Middle frontal gyrus (tissue), 1 donor: ENCODE measurements at regions not wholly inside any gene's neighbourhood (a gene's known extent, or its start where the extent isn't known, plus 50 kb on each side); places are given as distances from the start of the nearest gene placed in this dataset.
"Not testable (repeated sequence)": the region's sequence is repeated elsewhere in the genome, so short reads cannot be mapped to it uniquely, and the experiment has no call there.

Experiments
- DNase-seq: peaks from one replicate; pipeline ENCODE4 v3.0.0-alpha.2; 2015; ENCODE audit warnings: low spot score; ENCODE audit errors: extremely low spot score

DNA sequence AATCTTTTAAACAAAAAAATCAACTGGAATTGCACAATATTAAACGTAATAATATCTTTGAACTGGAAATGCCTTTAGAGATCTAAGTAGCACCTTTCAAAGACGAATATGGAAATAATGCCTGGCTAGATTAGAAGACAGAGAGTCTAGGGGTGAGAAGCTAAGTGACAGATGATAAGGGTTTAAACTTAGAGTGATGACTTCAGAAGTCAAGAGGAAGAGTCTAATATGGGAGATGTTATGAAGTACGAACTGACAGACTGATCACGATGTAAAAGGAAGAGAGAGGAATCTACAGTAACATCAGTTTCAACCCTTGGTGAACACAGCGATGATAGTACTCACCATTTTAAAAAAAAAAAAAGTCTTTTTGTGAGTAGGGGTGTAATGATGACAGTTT is 57.9 kb downstream of the HINT1 start:
- no peak for DNase-seq

DNA sequence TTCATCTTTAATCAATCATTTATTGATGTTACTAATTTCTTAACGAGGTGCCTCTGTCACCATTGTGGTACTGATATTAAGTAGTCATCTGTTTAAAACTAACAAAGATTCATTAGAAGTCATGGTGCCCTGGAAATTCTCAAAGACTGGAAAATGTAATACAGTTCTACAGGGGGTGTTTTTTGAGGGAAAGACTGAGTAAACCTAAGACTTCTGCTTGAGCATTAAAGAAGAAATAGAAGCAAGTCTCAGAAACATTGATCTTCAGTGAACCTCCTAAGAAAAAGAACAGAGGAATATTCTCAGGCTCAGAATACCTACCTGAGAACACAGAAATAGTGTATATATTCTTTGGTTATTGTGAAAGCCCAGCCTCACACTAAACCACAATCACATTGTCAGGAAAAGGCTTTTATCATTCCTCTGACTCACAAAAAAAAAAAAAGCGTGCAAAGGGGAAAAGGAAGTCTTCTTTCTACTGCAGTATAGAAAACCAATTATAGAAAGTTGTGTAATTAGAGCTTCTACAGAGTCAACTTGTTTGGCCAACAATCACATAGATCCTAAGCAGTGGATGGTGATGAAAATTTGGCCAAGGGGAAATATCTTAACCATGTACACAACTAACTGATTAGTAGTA is 60.8 kb downstream of the HINT1 start:
- no peak for DNase-seq

DNA sequence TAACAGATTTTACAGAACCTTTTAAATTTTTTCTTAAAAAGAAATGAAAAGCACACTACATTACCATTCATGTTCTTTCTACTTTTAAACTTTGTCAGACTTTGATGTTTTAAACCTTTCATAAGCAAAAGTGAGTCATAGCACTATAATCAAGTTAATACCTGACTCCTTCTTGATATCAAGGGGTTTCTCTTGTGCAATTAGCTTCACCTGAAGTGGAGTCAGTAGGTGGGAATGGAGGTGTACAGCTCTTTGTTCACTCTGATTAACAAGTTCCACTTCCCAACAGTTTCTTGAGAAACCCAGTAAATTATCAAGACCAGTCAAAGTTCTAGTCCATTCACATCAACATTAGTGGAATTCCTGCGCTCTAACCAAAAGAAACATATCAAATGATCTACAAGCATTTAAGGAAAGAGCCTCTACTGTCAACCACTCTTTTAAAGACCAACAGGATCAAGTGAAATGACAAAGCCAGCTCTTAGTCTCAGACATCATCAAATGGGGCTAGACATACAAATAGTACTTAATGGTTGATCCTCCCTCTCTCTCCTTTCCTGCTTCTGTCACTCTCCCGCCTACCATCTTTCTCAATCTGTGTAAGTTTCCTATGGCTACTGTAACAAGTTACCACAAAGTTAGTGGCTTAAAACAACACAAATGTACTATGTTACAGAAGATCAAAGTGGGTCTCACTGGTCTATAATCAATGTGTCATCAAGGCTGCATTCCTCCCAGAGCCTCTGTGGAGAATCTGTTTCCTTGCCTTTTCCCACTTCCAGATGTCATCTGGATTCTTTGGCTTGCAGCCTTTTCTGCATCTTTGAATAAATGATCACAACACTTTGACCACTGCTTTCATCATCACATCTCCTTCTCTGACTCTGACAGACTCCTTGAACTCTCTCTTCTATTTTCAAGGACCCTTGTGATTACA is 68.0 kb downstream of the HINT1 start:
- DNase-seq = no peak

DNA sequence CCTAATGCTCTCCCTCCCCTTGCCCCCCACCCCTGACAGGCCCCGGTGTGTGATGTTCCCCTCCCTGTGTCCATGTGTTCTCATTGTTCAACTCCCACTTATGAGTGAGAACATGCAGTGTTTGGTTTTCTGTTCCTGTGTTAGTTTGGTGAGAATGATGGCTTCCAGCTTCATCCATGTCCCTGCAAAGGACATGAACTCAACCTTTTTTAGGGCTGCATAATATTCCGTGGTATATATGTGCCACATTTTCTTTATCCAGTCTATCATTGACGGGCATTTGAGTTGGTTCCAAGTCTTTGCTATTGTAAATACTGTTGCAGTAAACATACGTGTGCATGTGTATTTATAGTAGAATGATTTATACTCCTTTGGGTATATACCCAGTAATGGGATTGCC is 69.5 kb downstream of the HINT1 start:
- not testable (repeated sequence) for DNase-seq

DNA sequence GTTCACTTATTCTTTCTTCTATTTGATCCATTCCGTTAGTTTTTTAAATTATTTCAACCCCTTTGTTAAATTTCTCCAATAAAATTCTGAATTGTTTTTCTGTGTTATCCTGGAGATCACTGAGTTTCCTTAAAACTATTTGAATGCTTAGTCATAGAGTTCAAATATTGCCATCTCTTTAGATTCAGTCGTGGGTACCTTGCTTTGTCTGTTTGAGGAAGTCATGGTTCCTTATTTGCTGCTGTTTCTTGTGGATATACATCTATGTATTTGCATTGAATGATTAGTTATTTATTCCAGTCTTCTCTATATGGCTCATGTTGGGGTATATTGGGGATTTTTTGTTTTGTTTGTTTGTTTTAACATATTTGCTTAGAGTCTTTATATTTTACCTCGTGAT is 80.6 kb downstream of the HINT1 start:
- no peak for DNase-seq

DNA sequence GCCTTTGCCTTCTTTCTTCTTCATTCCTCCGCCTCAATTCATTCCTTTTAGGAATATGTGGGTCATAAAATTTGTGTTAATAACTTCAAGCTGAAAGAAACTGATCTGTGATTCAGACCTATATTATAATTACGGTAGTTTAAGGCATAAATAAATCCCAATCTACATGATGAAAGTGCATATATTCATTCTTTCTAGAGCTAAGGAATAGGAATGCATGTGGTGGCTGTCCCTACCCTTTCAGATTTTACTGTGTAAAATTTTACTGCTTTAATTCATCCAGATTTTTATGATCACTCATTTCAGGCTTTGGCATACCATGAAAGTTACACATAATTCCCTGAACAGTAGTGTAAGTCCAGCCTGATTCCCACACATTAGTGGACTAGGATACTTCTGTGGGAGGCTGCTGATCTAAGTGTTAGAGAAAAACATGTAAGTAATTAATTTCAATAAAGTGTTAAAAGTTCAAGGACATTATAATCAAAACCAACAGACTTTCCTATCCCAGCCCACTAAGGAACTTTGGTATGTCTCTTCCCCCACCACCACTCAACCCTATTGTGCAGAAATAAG is 83.1 kb downstream of the HINT1 start:
- DNase-seq = no peak

DNA sequence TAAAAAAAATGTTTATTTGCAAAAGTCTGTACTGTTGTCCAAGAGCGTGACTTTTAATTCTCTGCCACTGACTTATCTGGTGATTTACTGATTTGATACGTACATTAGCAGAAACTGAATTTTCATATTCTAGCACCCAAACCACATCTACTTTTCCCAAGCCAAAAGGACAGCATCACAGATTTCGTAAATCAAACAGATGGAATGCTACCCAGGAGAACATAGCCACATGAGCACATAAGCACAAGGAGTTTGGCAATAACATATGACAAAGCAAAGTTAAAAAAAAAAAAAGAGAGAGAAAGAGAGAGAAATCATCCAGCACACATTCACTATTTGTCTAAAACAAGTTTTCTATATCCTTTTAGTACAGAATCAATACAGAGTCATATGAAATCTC is 83.7 kb downstream of the HINT1 start:
- DNase-seq = no peak

DNA sequence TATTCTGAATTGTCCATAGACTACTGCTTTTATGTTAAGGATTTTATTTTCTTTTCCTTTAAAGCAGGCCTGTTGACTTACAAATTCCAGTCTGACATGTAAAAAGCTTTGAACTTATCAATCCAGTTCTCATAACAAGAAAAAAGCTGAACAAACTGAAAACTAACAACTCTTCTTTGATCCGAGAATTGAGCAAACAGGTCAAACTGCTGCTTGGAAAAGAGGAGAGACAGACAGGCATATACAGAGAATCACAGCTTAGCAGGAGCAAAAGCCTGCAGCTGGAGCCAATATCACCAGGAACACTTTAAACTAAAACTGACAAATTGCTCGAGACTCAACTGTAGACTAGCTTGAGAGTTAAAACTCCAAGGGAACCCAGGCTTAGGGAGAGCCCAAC is 85.8 kb downstream of the HINT1 start:
- no peak for DNase-seq

DNA sequence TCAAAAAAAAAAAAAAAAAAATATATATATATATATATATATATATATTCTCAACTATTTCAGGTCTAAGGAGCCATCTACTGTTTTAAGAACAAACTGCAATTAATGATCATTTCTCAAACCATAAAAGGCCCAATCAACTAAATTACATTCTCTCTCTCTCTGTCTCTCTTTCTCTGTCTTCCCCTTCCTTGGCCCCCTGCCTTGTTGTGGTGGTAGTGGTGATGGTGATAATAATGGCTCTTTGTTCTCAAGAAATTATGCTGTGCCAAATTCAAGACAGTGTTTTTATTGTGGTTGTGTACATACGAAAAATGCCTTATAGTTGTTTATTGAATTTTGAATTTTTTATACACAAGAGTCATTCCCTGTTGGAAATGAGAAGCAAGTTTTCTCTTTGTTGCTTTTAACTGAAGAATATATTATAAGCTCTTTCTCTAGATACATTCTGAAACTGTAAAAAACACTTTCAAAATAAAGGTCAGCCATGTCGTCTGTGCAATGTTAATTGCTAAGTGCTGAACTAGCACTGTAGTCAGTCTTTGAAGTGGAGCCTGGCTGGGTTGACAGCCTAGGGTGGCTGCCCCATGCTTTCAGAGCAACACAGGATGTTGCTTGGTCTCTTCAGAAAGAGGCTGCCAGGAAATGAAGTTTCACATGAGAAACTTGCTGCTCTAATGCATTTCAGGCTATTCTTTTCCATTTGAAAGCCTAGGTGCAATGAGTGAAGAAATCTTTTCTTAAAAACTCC is 96.0 kb downstream of the HINT1 start:
- DNase-seq = peak; percentile 17

DNA sequence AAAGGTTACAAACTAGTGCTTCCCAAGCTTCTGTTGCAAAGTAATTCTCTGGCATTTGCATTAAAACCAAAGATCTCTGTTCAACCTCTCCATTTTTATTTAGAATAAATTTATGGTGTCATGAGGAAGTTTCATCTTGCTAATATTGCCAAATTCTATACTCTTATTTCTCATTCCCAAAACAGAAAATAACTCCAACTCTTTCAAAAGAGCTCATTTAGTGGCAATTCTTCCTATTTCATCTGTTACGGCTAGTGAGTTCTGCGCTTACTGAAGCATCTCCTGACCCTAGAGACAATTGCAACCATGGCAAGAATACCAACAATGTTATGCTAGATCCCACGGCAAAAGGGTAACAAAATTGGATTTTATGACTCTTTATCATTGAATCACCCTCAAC is 97.0 kb downstream of the HINT1 start:
- DNase-seq = no peak

DNA sequence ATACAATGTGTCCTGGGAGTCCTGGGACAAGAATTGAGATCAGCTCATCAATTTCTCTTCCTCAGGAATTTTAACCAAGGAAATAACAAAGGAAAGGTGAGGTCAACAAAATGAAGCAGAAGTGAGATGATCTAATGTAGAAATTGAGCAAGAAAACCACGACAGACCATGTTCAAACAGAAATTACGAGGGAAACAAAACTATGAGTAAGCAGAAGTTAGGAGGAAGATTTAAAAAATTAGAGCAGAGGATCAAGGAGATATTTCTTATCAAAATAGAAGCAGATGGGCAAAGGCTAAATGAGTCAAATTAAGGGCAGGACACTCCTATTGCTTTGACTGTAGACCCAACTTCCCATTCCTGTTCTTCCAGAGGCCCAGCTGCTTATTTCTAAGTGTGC is 97.4 kb downstream of the HINT1 start:
- no peak for DNase-seq

DNA sequence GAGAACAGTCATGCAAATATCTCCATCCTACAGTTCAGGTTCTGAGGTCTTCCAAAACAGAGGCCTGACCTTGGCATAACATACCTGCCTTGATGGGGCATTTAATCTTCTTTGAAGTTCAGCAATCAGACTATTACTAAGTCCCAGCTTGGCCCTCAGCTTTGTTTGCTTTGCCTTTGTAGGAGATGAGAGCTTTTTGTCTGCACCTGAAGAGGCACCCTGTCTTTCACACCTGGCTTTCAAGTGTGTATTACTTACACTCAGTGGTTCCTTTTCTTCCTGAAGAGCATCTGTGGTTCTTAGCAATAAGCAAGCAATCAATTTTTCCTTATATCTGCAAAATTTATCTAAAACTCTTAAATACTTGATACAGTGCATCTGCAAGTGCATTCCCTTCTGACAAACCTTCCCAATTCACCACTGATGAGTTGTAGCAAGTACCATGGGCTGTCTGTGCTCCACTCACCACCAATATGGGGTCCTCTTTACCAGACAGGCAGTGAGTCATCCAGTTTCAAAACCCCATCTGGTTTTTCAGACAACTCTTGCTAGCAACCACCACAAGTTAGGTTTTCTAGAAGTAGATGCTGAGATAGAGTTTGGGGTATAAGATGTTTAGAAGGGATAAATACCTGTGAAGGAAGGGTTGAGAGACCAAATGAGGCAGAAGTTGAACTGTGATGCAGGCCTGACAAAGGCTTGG is 100.2 kb downstream of the HINT1 start:
- DNase-seq = no peak

DNA sequence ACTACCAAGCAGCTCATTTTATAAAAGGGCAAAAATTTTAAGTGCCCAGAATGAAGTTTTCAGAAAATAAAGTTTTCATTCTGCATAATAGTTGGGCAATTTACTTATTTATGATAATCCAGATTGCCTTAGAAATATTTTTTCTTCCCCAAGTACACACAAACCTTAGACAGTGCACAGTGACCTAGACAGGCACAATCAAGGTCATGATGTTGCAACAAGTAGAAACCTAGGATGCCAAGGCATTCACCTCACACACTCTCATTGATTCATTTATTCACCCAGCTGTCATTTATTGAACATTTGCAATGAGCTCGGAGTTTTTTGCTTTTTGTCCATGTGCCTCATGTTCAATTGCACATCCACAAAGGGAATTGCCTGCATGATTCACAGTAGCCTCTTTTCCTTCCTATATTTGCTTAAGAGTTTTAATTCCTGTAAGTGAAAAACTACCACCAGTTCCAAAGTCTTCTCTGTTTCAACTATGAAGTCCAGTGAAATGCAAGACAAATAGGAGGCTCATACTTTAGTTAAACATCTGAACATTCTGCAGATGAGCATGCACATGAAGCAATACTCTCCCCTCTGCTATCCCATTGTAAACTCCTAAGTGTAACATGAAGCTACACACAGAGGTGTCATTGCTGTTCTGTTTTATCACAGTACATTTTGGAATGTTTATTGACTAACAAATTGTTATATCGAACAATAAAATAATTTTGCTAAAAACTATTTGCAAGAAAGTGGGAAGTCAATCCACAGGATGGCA is 122.9 kb downstream of the HINT1 start:
- DNase-seq = no peak

DNA sequence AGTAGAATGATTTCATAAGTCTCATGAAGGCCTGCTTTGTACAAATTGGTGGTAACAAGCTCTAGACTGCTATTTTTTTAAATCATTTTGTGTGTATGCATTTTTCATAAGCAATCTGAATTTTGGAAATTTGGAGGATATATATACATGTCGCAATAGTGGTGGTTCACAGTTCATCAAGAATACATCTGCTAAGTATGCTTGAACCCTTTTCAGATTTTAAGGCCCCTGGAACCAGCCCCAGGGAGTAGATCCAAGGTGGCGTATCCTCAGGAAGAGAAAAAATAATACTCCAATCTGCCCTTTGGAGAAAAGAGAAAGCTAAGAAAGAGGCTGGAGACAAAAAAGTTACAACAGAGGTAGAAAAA is 141.6 kb downstream of the HINT1 start:
- DNase-seq = no peak

DNA sequence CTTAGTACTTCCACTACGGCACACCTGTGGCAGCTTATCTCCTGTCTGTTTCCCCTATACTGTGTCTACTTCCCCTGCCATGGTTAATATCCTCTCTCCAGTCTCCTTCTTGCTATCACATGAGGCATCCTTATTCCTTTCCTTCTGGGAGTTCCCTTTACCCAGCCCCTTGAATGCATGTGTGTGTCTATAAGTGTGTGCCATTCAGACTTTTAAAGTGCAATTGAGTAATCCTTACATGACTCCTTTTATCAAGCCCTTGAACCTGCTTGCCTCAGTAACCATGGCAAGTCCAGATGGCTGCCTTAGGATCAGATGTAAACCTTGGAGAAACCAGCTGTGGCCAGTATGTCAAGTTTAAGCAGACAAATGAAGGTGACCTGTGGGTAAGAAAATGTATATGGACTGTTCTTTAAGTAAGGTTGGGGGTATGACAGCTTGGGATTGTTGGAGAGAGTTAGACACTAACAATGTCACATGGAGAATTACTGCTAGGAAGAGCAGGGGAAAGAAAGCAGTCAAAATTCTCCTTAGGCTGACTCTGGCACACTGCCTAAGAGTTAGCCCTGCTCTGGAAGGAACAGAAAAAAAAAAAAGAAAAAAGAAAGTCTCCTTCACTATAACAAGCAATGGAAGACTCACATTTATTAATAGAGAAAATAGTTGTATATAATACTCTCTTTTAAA is 142.1 kb downstream of the HINT1 start:
- DNase-seq = no peak

DNA sequence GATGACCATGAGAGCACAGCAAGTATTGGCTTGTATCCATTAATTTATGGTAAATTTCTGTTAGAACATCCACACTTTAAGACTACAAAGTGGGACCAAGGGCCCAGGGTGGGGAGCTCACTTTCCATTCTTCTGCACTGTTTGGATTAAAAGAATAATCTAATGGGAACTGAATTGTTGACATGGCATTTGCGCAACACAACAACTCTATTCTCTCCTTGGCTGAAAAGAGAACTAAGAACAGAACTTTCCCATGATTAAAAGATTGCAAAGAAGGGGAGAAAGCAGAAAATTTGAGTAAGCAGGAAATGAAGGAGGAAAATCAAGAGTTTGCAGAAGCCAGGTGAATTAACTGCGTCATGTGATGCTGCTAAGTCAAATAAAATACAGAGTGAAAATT is 143.4 kb downstream of the HINT1 start:
- no peak for DNase-seq

DNA sequence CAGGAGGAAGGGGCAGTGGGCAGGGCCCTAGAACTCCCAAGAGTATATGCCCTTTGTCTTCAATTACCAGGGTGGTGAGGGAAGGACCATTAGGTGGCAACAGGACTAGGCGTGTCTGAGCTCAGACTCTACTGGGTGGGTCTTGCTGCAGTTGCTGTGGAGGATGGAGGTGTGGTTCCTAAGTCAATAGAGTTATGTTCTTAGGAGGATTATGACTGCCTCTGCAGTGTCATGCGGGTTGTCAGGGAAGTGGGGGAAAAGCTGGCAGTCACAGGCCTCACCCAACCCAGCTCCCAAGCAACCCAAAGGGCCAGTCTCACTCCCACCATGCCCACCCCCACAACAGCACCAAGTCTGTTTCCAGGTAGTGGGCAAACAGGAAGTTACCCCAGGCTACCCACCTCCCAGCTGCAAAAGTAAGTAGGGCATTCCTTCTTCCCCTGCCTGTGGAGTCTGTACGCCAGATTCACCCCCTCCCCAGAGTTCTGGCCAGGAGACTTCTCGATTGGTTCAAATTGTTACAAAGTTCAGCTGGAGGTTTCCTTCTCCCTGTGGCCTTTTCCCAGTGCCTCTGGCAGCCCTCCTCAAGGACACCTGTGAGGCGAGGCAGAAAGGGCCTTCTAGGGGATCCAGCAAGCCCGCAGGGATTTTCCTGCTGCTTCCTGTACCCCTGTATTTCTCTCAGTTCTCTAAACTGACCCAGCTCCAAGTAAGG is 145.3 kb downstream of the HINT1 start:
- no peak for DNase-seq

DNA sequence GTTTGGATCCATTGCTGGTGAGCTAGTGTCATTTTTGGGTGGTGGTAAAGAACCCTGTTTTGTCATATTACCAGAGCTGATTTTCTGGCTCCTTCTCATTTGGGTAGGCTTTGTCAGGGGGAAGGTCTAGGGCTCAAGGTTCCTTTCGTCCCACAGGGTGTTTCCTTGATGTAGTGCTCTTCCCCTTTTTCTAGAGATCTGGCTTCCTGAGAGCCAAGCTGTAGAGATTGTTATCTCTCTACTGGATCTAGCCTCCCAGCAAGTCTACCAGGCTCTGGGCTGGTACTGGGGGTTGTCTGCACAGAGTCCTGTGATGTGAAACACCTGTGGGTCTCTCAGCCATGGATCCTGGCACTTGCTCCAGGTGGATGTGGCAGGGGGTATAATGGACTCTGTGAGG is 145.9 kb downstream of the HINT1 start:
- no peak for DNase-seq

DNA sequence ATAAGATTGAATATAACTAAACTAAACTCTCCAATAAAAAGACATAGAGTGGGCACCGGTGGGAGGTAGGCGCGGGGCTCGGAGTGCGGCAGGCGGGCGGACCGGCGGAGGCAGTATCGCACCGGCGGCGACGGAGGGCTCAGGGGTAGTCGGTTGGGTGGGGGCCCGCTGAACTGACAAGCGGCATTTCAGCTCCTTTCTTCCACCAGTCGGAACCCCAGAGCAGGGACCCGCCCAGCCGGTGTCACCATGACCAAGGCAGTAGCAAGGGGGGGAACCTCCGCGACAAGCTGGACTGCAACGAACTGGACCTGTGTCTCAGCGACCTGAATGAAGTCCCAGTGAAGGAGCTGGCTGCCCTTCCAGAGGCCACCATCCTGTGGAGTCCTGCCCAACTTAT is 156.7 kb downstream of the HINT1 start:
- DNase-seq = no peak
